Choroid plexus epithelial cell (primary cell): ENCODE measurements at regions not wholly inside any gene's neighbourhood (a gene's known extent, or its start where the extent isn't known, plus 50 kb on each side); places are given as distances from the start of the nearest gene placed in this dataset.

ENCODE experiments used
- DNase-seq: peaks from one replicate; pipeline ENCODE4 v3.0.0-alpha.2; 2010; ENCODE audit warnings: low read depth
- H3K4me3 ChIP-seq: 2 replicates; pipeline ENCODE4 v1.5.1; 2011; ENCODE audit warnings: low read depth, mild to moderate bottlenecking, control low read depth, low read length, moderate library complexity
- TF ChIP-seq, protein P1 (sequence below): conservative IDR thresholded peaks from 2 replicates; pipeline ENCODE4 v1.5.1; 2011; ENCODE audit warnings: low read depth, mild to moderate bottlenecking, control low read depth, inconsistent platforms, low read length, moderate library complexity

DNA sequence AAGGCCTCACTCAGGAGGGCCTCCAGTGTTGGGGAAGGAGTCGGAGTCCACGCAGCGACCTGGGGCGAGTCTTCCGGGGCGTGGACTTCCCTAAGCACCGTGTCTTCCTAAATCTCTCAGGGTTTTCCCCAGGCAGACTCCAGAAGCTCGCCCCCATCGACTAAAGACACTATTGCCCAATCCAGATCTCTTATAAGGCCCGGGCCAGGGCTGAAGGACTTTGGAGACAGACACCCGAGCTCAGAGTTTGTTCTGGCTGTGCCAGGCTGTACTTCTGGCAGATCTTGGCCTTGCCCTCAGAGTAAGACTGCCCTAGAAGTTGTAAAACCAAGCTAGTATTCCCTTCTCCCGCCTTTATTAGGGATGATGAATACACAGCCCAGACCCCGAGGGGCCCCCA lies 191.4 kb downstream of the BUD13 start:
- TF ChIP-seq, protein P1, sequence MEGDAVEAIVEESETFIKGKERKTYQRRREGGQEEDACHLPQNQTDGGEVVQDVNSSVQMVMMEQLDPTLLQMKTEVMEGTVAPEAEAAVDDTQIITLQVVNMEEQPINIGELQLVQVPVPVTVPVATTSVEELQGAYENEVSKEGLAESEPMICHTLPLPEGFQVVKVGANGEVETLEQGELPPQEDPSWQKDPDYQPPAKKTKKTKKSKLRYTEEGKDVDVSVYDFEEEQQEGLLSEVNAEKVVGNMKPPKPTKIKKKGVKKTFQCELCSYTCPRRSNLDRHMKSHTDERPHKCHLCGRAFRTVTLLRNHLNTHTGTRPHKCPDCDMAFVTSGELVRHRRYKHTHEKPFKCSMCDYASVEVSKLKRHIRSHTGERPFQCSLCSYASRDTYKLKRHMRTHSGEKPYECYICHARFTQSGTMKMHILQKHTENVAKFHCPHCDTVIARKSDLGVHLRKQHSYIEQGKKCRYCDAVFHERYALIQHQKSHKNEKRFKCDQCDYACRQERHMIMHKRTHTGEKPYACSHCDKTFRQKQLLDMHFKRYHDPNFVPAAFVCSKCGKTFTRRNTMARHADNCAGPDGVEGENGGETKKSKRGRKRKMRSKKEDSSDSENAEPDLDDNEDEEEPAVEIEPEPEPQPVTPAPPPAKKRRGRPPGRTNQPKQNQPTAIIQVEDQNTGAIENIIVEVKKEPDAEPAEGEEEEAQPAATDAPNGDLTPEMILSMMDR = no peak
- no peak for DNase-seq
- no peak overlapping the region for H3K4me3 ChIP-seq

DNA sequence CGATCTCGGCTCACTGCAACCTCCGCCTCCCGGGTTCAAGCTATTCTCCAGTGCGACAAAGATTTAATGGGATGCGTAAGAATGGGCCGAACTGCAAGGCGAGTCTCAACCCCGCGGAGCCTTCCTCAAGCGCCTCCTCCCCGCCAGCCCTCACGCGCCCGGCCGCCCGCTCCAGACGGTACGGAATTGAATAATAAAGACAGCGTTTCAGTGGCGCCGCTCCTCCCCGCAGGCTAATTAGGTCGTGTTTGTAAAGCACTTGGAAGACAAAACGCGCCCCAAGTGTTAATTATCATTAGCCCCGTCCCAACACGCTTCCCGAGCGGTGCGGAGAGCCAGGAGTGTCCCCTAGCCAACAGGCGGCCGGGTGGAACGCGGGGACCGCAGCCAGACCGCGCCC lies 192.0 kb downstream of the BUD13 start:
- TF ChIP-seq, protein P1 = no peak
- H3K4me3 ChIP-seq = no peak overlapping the region
- no peak for DNase-seq

DNA sequence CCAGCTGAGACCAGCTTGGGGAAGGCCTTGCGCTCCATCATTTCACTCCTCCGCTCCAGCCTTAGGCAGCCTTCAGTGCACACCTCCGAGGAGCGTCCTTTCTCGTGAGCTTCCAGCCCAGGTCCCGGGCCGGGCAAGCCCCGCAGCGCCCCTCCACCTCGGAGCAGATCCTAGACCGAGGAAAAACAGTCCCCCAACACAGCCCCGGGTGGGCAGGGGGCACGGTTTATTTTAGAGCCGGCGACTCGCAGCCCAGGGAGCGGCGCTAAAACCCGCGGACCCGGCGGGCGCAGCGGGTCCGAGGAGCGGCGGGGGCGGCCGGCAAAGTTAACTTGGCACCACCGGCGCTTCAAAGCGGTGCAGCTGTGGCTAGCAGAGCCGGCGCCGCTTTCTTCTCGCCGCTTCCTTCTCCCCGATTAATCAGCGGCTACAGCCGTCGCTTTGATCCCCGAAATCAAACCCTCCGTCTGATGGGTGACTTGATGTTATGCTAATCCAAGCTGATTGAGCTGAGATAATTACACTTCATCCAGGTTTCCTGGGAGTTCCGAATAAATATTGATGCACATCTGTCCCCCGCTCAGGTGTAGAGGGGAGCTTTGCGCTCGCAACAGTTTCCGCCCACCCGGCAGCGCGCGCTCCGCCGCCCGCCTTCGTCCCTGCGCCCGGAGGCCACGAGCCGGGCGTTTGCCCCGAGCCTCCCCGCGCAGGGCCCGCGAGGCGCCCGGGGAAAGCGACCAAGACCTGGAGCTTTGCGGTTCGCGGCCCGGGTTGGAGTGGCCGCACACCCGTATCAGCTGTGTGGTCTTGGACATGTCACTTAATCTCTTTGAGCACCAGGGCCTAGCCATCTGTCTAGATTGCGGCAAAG lies 192.7 kb downstream of the BUD13 start:
- TF ChIP-seq, protein P1 = no peak
- no peak for DNase-seq
- no peak overlapping the region for H3K4me3 ChIP-seq

DNA sequence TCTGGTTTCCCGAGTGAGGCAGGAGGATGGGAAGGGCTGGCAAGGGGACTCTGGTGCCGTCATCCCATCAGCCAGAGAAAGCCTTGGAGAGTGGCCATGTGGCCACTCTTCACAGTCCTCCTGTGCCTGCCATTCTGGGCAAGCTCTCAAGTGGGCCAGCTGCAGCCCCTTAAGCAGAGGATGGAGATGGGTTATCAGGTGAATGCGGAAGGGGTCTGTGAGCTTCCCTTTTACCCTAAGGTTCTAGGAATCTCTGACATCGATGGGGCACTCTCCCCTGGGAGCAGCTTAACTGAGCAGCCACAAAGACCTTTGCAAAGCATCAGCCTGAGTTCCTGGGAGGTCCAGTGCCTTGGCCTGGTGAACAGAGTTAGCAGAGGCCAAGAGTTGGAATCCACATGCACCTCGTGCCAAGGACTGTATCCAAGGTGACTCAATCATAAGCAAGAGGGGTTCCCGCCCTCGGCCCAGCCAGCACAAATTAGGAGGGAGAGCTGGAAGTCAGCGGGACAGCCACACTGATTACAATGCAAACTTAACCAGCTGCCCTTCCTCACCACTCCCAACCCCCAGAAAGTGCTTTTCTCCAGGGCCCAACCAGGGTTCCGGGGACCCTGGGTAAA lies 193.6 kb downstream of the BUD13 start:
- TF ChIP-seq, protein P1 = no peak
- H3K4me3 ChIP-seq = no peak overlapping the region
- DNase-seq = no peak

DNA sequence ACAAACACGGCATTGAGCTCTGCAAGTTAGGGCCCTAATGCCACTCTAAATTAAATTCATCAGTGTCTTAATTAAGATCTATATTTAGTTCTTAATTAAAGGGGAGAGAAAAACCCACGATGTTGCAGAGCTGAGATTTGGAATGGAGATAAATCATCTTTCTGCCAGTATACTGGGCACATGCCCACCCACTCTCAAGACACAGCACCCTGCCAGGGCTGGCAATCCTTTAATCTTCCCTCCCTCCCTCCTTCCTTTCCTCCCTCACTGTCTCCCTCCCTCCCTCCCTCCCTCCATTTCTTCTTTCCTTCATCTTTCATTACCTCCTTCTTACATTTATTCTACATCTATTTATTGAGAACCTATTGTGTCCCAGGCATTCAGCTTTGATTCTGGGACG lies 194.8 kb downstream of the BUD13 start:
- DNase-seq = no peak
- no peak overlapping the region for H3K4me3 ChIP-seq
- TF ChIP-seq, protein P1 = no peak

DNA sequence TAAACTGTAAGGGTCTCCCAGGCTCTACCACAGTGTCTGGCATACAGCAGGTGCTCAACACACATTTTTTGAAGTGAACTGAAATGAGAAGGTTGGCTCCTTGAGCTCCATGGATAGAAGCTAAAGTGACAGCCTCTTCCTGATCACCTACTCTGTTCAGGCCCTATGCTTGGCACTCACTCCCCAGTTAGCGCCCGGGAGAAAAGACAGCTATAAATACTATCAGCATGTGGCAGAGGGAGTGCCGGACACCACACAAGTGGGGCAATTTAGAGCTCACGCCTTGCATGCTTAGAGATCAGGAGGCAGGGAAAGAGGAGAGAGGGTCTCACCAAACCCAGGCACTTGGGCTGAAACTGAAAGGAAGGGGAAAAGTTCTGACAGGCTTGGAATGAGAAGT lies 195.5 kb downstream of the BUD13 start:
- TF ChIP-seq, protein P1 = no peak
- no peak overlapping the region for H3K4me3 ChIP-seq
- no peak for DNase-seq
